H7 (cell line): ENCODE measurements at regions not wholly inside any gene's neighbourhood (a gene's known extent, or its start where the extent isn't known, plus 50 kb on each side); places are given as distances from the start of the nearest gene placed in this dataset.
"Not testable (repeated sequence)": the region's sequence is repeated elsewhere in the genome, so short reads cannot be mapped to it uniquely, and the experiment has no call there.

Experiments
- DNase-seq: peaks from one replicate; pipeline ENCODE4 v3.0.0; 2012
- H3K27me3 ChIP-seq: 2 replicates; pipeline ENCODE4 v1.6.0; 2011; ENCODE audit warnings: mild to moderate bottlenecking, low read length; ENCODE audit not compliant: control insufficient read depth, insufficient read depth
- H3K36me3 ChIP-seq: replicated peaks from 2 replicates; pipeline ENCODE4 v1.5.1; 2011; ENCODE audit warnings: low read length; ENCODE audit not compliant: control insufficient read depth, insufficient read depth
- H3K4me3 ChIP-seq: 2 replicates; pipeline ENCODE4 v1.5.1; 2011; ENCODE audit warnings: low read depth, mild to moderate bottlenecking, control low read depth, low read length, moderate library complexity; ENCODE audit not compliant: insufficient read depth

- no peak for DNase-seq
- no peak overlapping the region for H3K4me3 ChIP-seq
- no peaks in the 10 kb centered on the region; the same call in 1 of the 2 replicates for H3K27me3 ChIP-seq
- no peaks in the 10 kb centered on the region for H3K36me3 ChIP-seq
These were observed 53.3 kb upstream of the CYLC2 start for GRCh38 chr9:102941868-102942267.

DNA sequence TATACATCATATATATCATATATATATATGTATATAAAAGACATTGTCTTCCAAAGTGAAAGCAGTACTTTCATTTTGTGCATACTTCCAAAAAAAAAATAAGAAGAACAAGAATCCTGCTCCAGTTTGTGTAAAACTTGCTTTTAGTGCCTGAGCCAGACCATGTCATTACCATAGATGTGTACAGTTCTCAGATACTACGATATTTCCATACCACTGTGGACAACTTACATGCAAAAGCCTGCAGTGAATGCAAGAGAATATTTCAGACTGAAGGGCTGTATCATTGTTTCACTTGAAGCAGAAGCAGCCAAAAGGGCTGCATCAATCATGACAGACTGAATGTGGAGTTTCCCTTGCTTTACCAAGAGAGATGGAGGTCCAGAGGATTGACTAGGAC is 72.6 kb upstream of the CYLC2 start:
- no peaks in the 10 kb centered on the region for H3K27me3 ChIP-seq
- H3K36me3 ChIP-seq = no peaks in the 10 kb centered on the region
- H3K4me3 ChIP-seq = no peak overlapping the region
- DNase-seq = no peak

- Histone ChIP-seq H3K4me3 (no peak overlapping the region), H3K36me3 (no peaks in the 10 kb centered on the region), H3K27me3 (no peaks in the 10 kb centered on the region)
- no peak for DNase-seq
These were observed 83.9 kb upstream of the CYLC2 start for GRCh38 chr9:102911185-102911584.

DNA sequence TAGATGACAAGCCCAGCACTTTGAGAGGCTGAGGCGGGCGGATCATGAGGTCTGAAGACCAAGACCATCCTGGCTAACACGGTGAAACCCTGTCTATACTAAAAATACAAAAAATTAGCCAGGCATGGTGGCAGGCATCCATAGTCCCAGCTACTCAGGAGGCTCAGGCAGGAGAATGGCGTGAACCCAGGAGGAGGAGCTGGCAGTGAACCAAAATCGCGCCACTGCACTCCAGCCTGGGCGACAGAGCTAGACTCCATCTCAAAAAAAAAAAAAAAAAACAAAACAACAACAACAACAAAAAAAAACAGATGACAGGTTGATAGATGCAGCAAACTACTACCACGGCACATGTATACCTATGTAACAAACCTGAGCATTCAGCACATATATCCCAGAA is 89.3 kb upstream of the CYLC2 start:
- H3K27me3 ChIP-seq, DNase-seq, H3K36me3 ChIP-seq, H3K4me3 ChIP-seq: not testable (repeated sequence)

DNA sequence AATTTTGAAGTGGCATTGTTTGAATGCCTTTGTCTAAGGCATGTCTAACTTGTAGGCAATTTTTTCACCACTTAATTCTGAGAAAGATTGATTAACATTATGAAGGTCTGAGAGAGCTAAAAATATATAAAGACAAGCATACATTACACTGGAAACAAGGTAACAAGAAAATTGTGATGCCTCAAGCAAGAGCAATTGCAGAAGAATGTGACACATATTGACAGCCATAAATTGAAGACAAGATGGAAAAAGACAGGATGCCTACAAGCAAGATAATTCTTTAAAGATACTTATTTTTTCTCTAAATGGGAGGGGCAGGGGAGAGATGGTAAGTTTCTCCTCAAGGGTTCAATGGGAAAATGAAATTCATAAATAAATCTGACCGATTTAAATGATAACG is 103.1 kb upstream of the CYLC2 start:
- no peaks in the 10 kb centered on the region for H3K27me3 ChIP-seq
- H3K36me3 ChIP-seq = no peaks in the 10 kb centered on the region
- no peak overlapping the region for H3K4me3 ChIP-seq
- no peak for DNase-seq

DNA sequence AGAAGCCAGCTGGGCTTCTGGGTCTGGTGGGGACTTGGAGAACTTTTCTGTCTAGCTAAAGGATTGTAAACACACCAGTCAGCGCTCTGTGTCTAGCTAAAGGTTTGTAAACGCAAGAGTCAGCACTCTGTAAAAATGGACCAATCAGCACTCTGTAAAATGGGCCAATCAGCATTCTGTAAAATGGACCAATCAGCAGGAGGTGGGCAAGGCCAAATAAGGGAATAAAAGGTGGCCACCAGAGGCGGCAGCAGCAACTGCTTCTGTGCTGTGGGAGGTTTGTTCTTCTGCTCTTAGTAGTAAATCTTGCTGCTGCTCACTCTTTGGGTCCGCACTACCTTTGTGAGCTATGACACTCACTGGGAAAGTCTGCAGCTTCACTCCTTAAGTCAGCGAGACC is 106.4 kb upstream of the CYLC2 start:
- not testable (repeated sequence) for DNase-seq, H3K27me3 ChIP-seq, H3K36me3 ChIP-seq, H3K4me3 ChIP-seq

GRCh38 chr9:102875687-102876086 is 119.4 kb upstream of the CYLC2 start:
- Histone ChIP-seq H3K27me3 (no peaks in the 10 kb centered on the region), H3K36me3 (no peaks in the 10 kb centered on the region), H3K4me3 (no peak overlapping the region)
- DNase-seq = no peak

GRCh38 chr9:102867488-102867887 is 127.6 kb upstream of the CYLC2 start:
- no peak overlapping the region for H3K4me3 ChIP-seq
- H3K27me3 ChIP-seq = no peaks in the 10 kb centered on the region
- no peaks in the 10 kb centered on the region for H3K36me3 ChIP-seq
- DNase-seq = no peak

DNA sequence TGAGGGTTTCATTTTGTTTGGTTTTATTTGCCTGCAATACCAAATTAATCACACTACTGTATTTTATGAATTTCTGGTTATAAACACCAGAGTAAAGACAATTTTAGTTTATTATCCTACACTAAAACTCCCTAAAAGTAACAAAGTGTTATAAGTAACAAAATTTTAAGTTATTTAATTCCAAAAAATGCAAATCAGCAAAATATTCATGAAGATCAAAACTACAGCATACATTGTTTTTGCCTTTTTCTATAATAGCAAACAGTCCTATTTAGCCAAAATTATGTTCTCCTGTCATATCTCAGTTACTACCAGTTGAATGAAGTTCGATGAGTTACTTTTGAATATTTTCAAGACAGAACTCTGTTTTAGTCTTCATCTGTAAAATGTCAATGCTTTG is 132.7 kb upstream of the CYLC2 start:
- Histone ChIP-seq H3K27me3 (no peaks in the 10 kb centered on the region), H3K4me3 (no peak overlapping the region), H3K36me3 (no peaks in the 10 kb centered on the region)
- DNase-seq = no peak

- Histone ChIP-seq H3K36me3 (no peaks in the 10 kb centered on the region), H3K4me3 (no peak overlapping the region), H3K27me3 (no peaks in the 10 kb centered on the region)
- no peak for DNase-seq
These were observed 139.5 kb upstream of the CYLC2 start for GRCh38 chr9:102855641-102856040.

DNA sequence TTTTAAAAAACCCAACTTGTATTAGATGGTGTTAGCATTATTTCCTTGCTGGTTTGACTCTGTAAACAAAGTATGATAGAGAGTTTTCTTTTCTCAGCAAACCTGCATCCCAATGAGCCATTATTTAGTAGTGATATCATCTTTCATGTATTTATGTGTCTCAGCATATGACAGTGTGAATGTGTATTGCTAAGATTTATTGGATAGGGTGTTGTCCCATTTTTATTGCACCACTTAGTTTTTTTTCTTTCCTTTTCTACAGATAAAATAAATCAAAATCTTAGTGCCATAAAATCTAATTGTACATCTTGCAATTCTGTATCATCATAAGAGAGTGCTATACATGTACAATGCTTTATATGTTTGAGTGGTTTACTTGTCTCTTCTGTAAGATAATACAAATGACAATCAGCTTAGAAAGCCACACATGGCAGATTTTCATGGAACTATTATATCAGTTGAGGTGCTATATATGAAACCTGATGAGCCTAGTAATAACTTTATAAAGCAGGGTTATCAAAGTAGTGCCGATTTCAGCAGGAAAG is 149.2 kb upstream of the CYLC2 start:
- no peaks in the 10 kb centered on the region for H3K36me3 ChIP-seq
- H3K27me3 ChIP-seq = no peaks in the 10 kb centered on the region
- H3K4me3 ChIP-seq = no peak overlapping the region
- no peak for DNase-seq

- no peaks in the 10 kb centered on the region for H3K27me3 ChIP-seq
- H3K36me3 ChIP-seq = no peaks in the 10 kb centered on the region
- no peak overlapping the region for H3K4me3 ChIP-seq
- DNase-seq = no peak
These were observed 150.4 kb upstream of the CYLC2 start for GRCh38 chr9:102844716-102845115.

DNA sequence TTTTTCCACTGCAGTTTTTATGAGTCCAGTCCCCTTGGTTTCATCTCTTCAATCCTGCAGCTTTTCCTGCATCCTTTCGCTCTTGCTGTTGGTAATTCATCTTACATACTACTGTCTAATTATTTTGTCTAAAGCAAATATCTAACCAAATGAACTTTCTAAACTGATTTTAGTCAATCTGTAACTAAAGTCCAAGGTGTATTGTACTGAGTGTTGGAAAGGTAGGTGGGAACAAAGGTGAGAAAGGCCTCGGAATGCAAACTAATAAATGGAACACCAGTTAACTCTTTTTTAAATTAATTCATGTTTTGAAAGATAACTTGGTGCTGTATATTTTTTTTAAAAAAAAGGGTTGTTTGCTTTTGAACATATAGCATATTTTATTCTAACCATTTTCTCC is 152.7 kb upstream of the CYLC2 start:
- H3K27me3 ChIP-seq = no peaks in the 10 kb centered on the region
- H3K4me3 ChIP-seq = no peak overlapping the region
- no peak for DNase-seq
- H3K36me3 ChIP-seq = no peaks in the 10 kb centered on the region

- H3K4me3 ChIP-seq = no peak overlapping the region
- DNase-seq = no peak
These were observed 153.8 kb upstream of the CYLC2 start for GRCh38 chr9:102841376-102841775.

GRCh38 chr9:102840335-102840734 is 154.8 kb upstream of the CYLC2 start:
- Histone ChIP-seq H3K36me3 (no peaks in the 10 kb centered on the region), H3K27me3 (no peaks in the 10 kb centered on the region), H3K4me3 (no peak overlapping the region)
- no peak for DNase-seq

More at GRCh38 chr9:102841376-102841775, 153.8 kb upstream of the CYLC2 start:
- Histone ChIP-seq H3K27me3 (no peaks in the 10 kb centered on the region), H3K36me3 (no peaks in the 10 kb centered on the region)

- no peaks in the 10 kb centered on the region for H3K27me3 ChIP-seq
- no peaks in the 10 kb centered on the region for H3K36me3 ChIP-seq
- H3K4me3 ChIP-seq = no peak overlapping the region
- no peak for DNase-seq
These were observed 162.3 kb upstream of the CYLC2 start for GRCh38 chr9:102832814-102833213.
